CD4-positive, alpha-beta memory T cell (primary cell): ENCODE measurements at regions not wholly inside any gene's neighbourhood (a gene's known extent, or its start where the extent isn't known, plus 50 kb on each side); places are given as distances from the start of the nearest gene placed in this dataset.

Experiments used
- CTCF ChIA-PET: fragments of 350-600 bp; sonication (Branson Sonifier 250); formaldehyde crosslinking; loops from one replicate; lab custom pipeline; 2021; ENCODE audit warnings: inconsistent platforms; ENCODE audit not compliant: partially characterized antibody; lab: Charles Lee
- POLR2A ChIA-PET: fragments of 350-600 bp; sonication (Branson Sonifier 250); formaldehyde crosslinking; loops from one replicate; lab custom pipeline; 2021; ENCODE audit not compliant: partially characterized antibody; lab: Charles Lee
- DNase-seq, 5 donors: peaks; one replicate each; pipeline versions ENCODE4 v3.0.0 to v3.0.0-alpha.2; 2020 to 2022; ENCODE audit warnings: mixed read lengths in 1 of 5
- H3K27ac ChIP-seq: one replicate; pipeline ENCODE4 v1.7.0; 2013; ENCODE audit warnings: low read depth, low read length
- H3K27me3 ChIP-seq: 2 replicates; pipeline ENCODE4 v1.7.0; 2013; ENCODE audit warnings: mild to moderate bottlenecking, low read length, moderate library complexity; ENCODE audit not compliant: insufficient read depth
- H3K36me3 ChIP-seq: 2 replicates; pipeline ENCODE4 v1.7.0; 2013; ENCODE audit warnings: mild to moderate bottlenecking, low read length, moderate library complexity; ENCODE audit not compliant: insufficient read depth
- H3K4me1 ChIP-seq: 2 replicates; pipeline ENCODE4 v1.7.0; 2013; ENCODE audit warnings: mild to moderate bottlenecking, low read length, moderate library complexity; ENCODE audit not compliant: insufficient read depth
- H3K4me3 ChIP-seq, 2 donors: one replicate each; pipeline ENCODE4 v1.7.0; 2013; ENCODE audit warnings: low read length in 2 of 2, mild to moderate bottlenecking in 1 of 2
- H3K9me3 ChIP-seq, 2 donors: one replicate each; pipeline ENCODE4 v1.7.0; 2013; ENCODE audit warnings: low read length in 2 of 2, control low read depth in 1 of 2; ENCODE audit not compliant: control insufficient read depth in 1 of 2
- H3K27ac Mint-ChIP-seq, 7 donors: one replicate each; pipeline ENCODE4 v1.8.0; 2020 to 2021; ENCODE audit warnings: mixed read lengths in 7 of 7, mild to moderate bottlenecking in 6 of 7, inconsistent platforms in 3 of 7, moderate library complexity in 3 of 7
- H3K27me3 Mint-ChIP-seq, 2 donors: one replicate each; pipeline ENCODE4 v1.8.0; 2020 to 2021; ENCODE audit warnings: mixed read lengths in 2 of 2
- H3K36me3 Mint-ChIP-seq, 2 donors: one replicate each; pipeline ENCODE4 v1.8.0; 2020 to 2021; ENCODE audit warnings: mixed read lengths in 2 of 2, inconsistent platforms in 1 of 2, mild to moderate bottlenecking in 1 of 2
- H3K4me1 Mint-ChIP-seq, 4 donors: one replicate each; pipeline ENCODE4 v1.8.0; 2020 to 2021; ENCODE audit warnings: mixed read lengths in 4 of 4, mild to moderate bottlenecking in 1 of 4
- H3K4me3 Mint-ChIP-seq, 8 donors: one replicate each; pipeline ENCODE4 v1.8.0; 2020 to 2021; ENCODE audit warnings: mixed read lengths in 8 of 8, mild to moderate bottlenecking in 7 of 8, moderate library complexity in 6 of 8, inconsistent platforms in 3 of 8
- H3K9me3 Mint-ChIP-seq, 8 donors: one replicate each; pipeline ENCODE4 v1.8.0; 2020 to 2021; ENCODE audit warnings: mixed read lengths in 8 of 8, mild to moderate bottlenecking in 5 of 8, inconsistent platforms in 3 of 8, moderate library complexity in 1 of 8
- intact Hi-C: fragments of 100-400 bp; cut with micrococcal nuclease; formaldehyde crosslinking; loops from one replicate; pipeline ENCODE4 v1.15.1; 2023

DNA sequence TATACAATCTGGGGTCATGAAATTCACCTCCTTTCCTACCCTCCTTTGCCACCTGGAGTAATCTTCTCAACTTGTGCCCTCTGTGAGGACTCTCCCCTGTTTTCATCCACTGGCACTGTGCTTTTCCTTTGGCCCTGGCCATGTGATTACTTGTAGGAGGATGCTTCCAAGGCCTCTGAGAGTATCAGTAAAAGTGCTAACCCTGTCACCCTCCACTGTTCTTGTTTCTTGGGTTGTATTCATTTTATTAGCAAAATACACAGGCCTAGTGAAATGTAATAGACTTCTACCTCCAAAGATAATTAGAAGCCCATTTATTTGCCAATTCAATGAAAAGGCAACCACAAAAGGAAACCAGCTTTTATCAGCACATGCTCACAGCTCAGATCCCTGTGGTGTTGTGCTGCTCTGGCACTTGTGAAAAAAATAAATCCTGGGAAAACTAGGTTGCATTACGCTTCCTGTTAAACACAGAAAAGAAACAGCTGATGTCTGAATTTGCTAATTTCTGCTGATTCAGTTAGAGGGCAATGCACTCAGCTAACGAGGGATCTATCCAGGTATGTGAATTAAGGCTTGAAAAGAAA is 357.5 kb upstream of the ETAA1 start:
- Histone ChIP-seq H3K27me3 (no peaks in the 10 kb centered on the region), H3K4me3 (no peak overlapping the region), H3K4me1 (no peaks in the 10 kb centered on the region), H3K36me3 (no peaks in the 10 kb centered on the region), H3K9me3 (no peaks in the 10 kb centered on the region), H3K27ac (no peak overlapping the region)
- no peak overlapping the region for H3K27ac Mint-ChIP-seq
- peaks cover 0 to 4% (median 0%) of the 10 kb centered on the region in 8 donors for H3K9me3 Mint-ChIP-seq
- DNase-seq: no peak
- CTCF ChIA-PET: no interaction called here
- no peaks in the 10 kb centered on the region for H3K36me3 Mint-ChIP-seq
- intact Hi-C loops: no loop called here
- no peak overlapping the region for H3K4me3 Mint-ChIP-seq
- no peaks in the 10 kb centered on the region for H3K27me3 Mint-ChIP-seq
- POLR2A ChIA-PET: no interaction called here
- no peaks in the 10 kb centered on the region for H3K4me1 Mint-ChIP-seq

GRCh38 chr2:67041051-67041450 is 356.1 kb upstream of the ETAA1 start:
- CTCF ChIA-PET: no interaction called here
- POLR2A ChIA-PET: no interaction called here
- H3K27ac Mint-ChIP-seq: no peak overlapping the region

DNA sequence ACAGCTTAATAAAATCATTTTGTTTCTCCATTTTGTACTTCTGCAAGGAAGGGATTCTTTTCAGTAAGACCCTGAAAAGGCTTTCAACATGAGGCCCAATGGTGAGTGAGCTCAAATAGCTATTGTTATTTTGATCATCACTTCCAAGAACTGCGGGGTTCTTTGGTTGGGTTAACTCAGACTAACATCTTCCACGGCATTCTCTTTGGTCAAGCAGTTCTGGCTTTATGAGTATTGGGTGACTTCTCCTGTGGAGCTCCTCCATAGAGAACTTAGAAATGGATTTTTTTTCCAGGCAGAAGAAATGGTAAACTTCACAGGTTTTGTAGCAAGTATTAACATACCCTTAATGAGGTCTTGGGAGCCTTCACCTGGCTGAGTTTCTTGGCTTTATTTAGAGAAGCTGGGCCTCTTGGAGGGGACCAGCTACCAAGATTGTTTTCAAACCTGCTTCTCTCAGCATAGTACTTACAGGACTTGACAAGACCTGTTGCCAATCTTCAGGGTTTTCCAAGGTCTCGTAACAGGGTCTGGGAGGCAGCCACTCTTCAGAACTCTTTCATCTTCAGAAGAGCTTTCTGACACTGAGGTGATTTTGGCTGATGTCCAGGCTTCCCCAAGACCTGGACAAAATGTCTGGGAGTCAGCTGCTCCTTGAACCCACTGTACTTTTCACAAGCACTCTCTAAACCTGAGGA is 353.2 kb upstream of the ETAA1 start:
- Histone ChIP-seq H3K4me1 (no peaks in the 10 kb centered on the region), H3K27ac (no peak overlapping the region), H3K9me3 (no peaks in the 10 kb centered on the region), H3K27me3 (no peaks in the 10 kb centered on the region), H3K36me3 (no peaks in the 10 kb centered on the region), H3K4me3 (no peak overlapping the region)
- no peak for DNase-seq
- H3K27ac Mint-ChIP-seq: no peak overlapping the region
- peaks cover 0 to 4% (median 0%) of the 10 kb centered on the region in 8 donors for H3K9me3 Mint-ChIP-seq
- H3K4me1 Mint-ChIP-seq: no peaks in the 10 kb centered on the region
- no peaks in the 10 kb centered on the region for H3K27me3 Mint-ChIP-seq
- H3K36me3 Mint-ChIP-seq: no peaks in the 10 kb centered on the region
- ChIA-PET POLR2A (no interaction called here), CTCF (no interaction called here)
- intact Hi-C loops: no loop called here
- H3K4me3 Mint-ChIP-seq: no peak overlapping the region

More at GRCh38 chr2:67041051-67041450, 356.1 kb upstream of the ETAA1 start:
- H3K27me3 Mint-ChIP-seq: no peaks in the 10 kb centered on the region
- H3K9me3 ChIP-seq: no peaks in the 10 kb centered on the region
- no peak for DNase-seq
- H3K4me1 ChIP-seq: no peaks in the 10 kb centered on the region
- no peak overlapping the region for H3K4me3 Mint-ChIP-seq
- peaks cover 0 to 4% (median 0%) of the 10 kb centered on the region in 8 donors for H3K9me3 Mint-ChIP-seq
- H3K4me1 Mint-ChIP-seq: no peaks in the 10 kb centered on the region
- no peak overlapping the region for H3K4me3 ChIP-seq
- no peaks in the 10 kb centered on the region for H3K36me3 ChIP-seq
- H3K36me3 Mint-ChIP-seq: no peaks in the 10 kb centered on the region
- no peaks in the 10 kb centered on the region for H3K27me3 ChIP-seq
- intact Hi-C loops: no loop called here
- no peak overlapping the region for H3K27ac ChIP-seq

DNA sequence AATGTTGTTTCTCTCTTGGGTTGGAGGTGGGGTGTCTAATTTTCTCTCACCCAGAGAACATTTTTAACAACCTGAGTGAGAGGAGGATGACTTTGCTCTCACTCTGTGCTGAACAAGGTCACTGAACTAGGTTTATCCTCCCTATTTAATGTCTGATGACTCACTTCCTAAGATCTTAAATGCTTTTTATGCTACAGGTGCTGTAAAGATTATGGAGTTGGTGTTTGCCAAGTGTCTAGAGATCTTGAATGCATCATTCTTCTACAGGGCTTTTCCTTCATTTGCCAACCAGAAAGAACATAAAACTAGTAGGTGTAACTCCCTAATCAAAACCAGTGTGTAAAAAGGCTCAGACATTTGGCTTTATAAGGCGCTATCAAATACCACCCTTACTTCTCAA is 350.5 kb upstream of the ETAA1 start:
- Histone ChIP-seq H3K9me3 (no peaks in the 10 kb centered on the region), H3K4me3 (no peak overlapping the region), H3K27ac (no peak overlapping the region), H3K4me1 (no peaks in the 10 kb centered on the region), H3K27me3 (no peaks in the 10 kb centered on the region), H3K36me3 (no peaks in the 10 kb centered on the region)
- DNase-seq: no peak
- H3K27me3 Mint-ChIP-seq: no peaks in the 10 kb centered on the region
- POLR2A ChIA-PET: no interaction called here
- no peak overlapping the region for H3K27ac Mint-ChIP-seq
- no peaks in the 10 kb centered on the region for H3K36me3 Mint-ChIP-seq
- no peaks in the 10 kb centered on the region for H3K4me1 Mint-ChIP-seq
- CTCF ChIA-PET: no interaction called here
- H3K9me3 Mint-ChIP-seq: peaks cover 0 to 7% (median under 1%) of the 10 kb centered on the region in 8 donors
- H3K4me3 Mint-ChIP-seq: no peak overlapping the region
- intact Hi-C loops: no loop called here

DNA sequence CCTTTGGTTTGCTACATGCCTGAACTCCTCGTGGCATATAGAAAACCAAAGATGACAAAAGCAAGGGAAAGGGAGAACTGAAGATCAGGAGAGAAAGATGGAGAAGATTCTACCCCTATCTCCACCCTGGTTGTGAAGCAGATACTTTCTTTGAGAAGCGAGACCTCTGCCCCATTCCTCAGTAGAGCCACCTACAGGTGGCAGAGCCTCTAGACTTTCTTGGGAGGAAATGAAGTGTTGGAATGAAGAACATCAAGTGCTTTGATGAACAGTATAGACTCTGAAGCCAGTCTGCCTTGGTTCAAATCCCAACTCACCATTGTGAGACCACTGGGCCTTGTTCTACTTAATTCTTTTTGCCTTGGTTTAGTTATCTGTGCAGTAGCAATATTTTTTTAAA is 348.8 kb upstream of the ETAA1 start:
- Histone ChIP-seq H3K27ac (no peak overlapping the region), H3K27me3 (no peaks in the 10 kb centered on the region), H3K4me3 (no peak overlapping the region), H3K9me3 (no peaks in the 10 kb centered on the region), H3K36me3 (no peaks in the 10 kb centered on the region), H3K4me1 (no peaks in the 10 kb centered on the region)
- intact Hi-C loops: no loop called here
- Mint-ChIP-seq H3K4me1 (no peaks in the 10 kb centered on the region), H3K36me3 (no peaks in the 10 kb centered on the region), H3K27me3 (no peaks in the 10 kb centered on the region), H3K9me3 (peaks cover 0 to 7% (median under 1%) of the 10 kb centered on the region in 8 donors), H3K27ac (no peak overlapping the region), H3K4me3 (no peak overlapping the region)
- ChIA-PET POLR2A (no interaction called here), CTCF (no interaction called here)
- no peak for DNase-seq

DNA sequence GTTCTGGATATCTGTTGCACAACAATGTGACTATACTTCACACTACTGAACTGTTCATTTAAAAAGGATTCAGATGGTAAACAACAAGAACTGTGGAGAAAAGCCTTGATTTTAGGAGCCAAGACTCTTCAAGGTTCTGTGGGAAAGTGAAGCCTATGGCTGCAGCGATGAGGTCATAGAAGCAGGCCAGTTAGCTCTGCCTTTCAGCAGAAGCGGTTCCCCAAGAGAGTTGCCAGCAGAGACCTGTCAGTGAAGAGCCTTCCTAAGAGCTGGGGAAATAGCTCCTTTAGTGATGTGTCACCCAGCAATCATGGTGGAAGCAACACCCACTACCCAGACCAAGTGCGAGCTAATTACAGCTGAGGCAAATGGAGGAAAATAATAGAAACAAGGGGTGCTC is 346.5 kb upstream of the ETAA1 start:
- Histone ChIP-seq H3K27me3 (no peaks in the 10 kb centered on the region), H3K4me3 (no peak overlapping the region), H3K9me3 (no peaks in the 10 kb centered on the region), H3K36me3 (no peaks in the 10 kb centered on the region), H3K27ac (no peak overlapping the region), H3K4me1 (no peaks in the 10 kb centered on the region)
- H3K36me3 Mint-ChIP-seq: no peaks in the 10 kb centered on the region
- intact Hi-C loops: no loop called here
- H3K9me3 Mint-ChIP-seq: peaks cover 0 to 7% (median 3%) of the 10 kb centered on the region in 8 donors
- H3K27ac Mint-ChIP-seq: no peak overlapping the region
- H3K27me3 Mint-ChIP-seq: no peaks in the 10 kb centered on the region
- POLR2A ChIA-PET: no interaction called here
- H3K4me3 Mint-ChIP-seq: no peak overlapping the region
- CTCF ChIA-PET: no interaction called here
- DNase-seq: no peak
- H3K4me1 Mint-ChIP-seq: no peaks in the 10 kb centered on the region

DNA sequence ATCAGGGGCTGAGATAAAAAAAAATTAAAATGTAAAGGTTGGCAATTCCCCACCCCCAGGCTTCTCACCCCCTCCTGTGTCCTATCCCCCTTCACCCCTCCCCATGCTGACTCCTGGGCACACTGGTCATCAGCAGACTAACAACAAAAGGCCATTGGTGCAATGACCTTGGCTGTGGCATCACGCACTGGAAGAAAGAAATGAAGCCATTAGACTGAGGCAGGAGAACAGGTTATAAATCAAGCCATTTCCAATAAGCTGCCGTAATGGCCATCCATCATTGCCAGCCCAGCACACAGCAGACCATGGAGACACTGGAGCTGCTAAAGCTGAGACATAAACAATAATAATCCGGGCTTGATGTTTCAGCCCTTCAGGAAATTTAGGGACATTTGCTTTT is 342.4 kb upstream of the ETAA1 start:
- H3K4me3 ChIP-seq: no peak overlapping the region
- no peaks in the 10 kb centered on the region for H3K27me3 ChIP-seq
- ChIA-PET POLR2A (no interaction called here), CTCF (no interaction called here)
- Mint-ChIP-seq H3K27ac (no peak overlapping the region), H3K4me1 (no peaks in the 10 kb centered on the region), H3K9me3 (peaks cover 0 to 4% (median 2%) of the 10 kb centered on the region in 8 donors), H3K36me3 (no peaks in the 10 kb centered on the region), H3K4me3 (no peak overlapping the region), H3K27me3 (no peaks in the 10 kb centered on the region)
- DNase-seq: no peak
- intact Hi-C loops: no loop called here
- H3K27ac ChIP-seq: no peak overlapping the region
- H3K4me1 ChIP-seq: no peaks in the 10 kb centered on the region
- no peaks in the 10 kb centered on the region for H3K9me3 ChIP-seq
- H3K36me3 ChIP-seq: no peaks in the 10 kb centered on the region
